Glutamatergic neuron (in vitro differentiated cells): ENCODE measurements at regions not wholly inside any gene's neighbourhood (a gene's known extent, or its start where the extent isn't known, plus 50 kb on each side); places are given as distances from the start of the nearest gene placed in this dataset.

Experiments used
- DNase-seq: peaks from one replicate; pipeline ENCODE4 v3.0.0; 2022
- H3K27ac Mint-ChIP-seq: one replicate; pipeline ENCODE4 v1.8.0; 2020; ENCODE audit warnings: mild to moderate bottlenecking, mixed read lengths, inconsistent platforms; ENCODE audit not compliant: unreplicated experiment
- H3K27me3 Mint-ChIP-seq: one replicate; pipeline ENCODE4 v1.8.0; 2020; ENCODE audit warnings: mild to moderate bottlenecking, moderate library complexity, mixed read lengths, inconsistent platforms; ENCODE audit not compliant: unreplicated experiment
- H3K36me3 Mint-ChIP-seq: one replicate; pipeline ENCODE4 v1.8.0; 2020; ENCODE audit warnings: mild to moderate bottlenecking, mixed read lengths, inconsistent platforms; ENCODE audit not compliant: unreplicated experiment
- H3K4me1 Mint-ChIP-seq: one replicate; pipeline ENCODE4 v1.8.0; 2020; ENCODE audit warnings: mild to moderate bottlenecking, low read depth, mixed read lengths, inconsistent platforms; ENCODE audit not compliant: unreplicated experiment
- H3K4me3 Mint-ChIP-seq: one replicate; pipeline ENCODE4 v1.8.0; 2020; ENCODE audit warnings: mild to moderate bottlenecking, mixed read lengths, inconsistent platforms; ENCODE audit not compliant: unreplicated experiment
- H3K9me3 Mint-ChIP-seq: one replicate; pipeline ENCODE4 v1.8.0; 2020; ENCODE audit warnings: mild to moderate bottlenecking, moderate library complexity, mixed read lengths, inconsistent platforms; ENCODE audit not compliant: unreplicated experiment
- CTCF ChIP-seq: fragments of 200-600 bp; sonication (generic); IDR thresholded peaks from one replicate; pipeline ENCODE4 v1.5.0; 2021; ENCODE audit not compliant: partially characterized antibody, unreplicated experiment

- no peak for TF ChIP-seq CTCF
- DNase-seq = no peak
- Mint-ChIP-seq H3K27me3 (no peaks in the 10 kb centered on the region), H3K4me1 (no peaks in the 10 kb centered on the region), H3K27ac (no peak overlapping the region), H3K4me3 (no peak overlapping the region), H3K9me3 (peaks cover 3% of the 10 kb centered on the region), H3K36me3 (no peaks in the 10 kb centered on the region)
These were observed 610.0 kb upstream of the CDH2 start for GRCh38 chr18:28786926-28787325.

- Mint-ChIP-seq H3K4me1 (peaks cover 13% of the 10 kb centered on the region), H3K9me3 (peaks cover 2% of the 10 kb centered on the region), H3K4me3 (no peak overlapping the region), H3K27ac (peak overlapping the region; percentile 85), H3K36me3 (no peaks in the 10 kb centered on the region), H3K27me3 (peaks cover 3% of the 10 kb centered on the region)
- DNase-seq = no peak
- no peak for TF ChIP-seq CTCF
These were observed 604.9 kb upstream of the CDH2 start for GRCh38 chr18:28781616-28782362.

GRCh38 chr18:28778706-28779105 lies 601.8 kb upstream of the CDH2 start:
- Mint-ChIP-seq H3K4me1 (peaks cover 13% of the 10 kb centered on the region), H3K9me3 (peaks cover 2% of the 10 kb centered on the region), H3K27me3 (peaks cover 3% of the 10 kb centered on the region), H3K27ac (peak overlapping the region; percentile 93), H3K4me3 (peak overlapping the region; percentile 50), H3K36me3 (no peaks in the 10 kb centered on the region)
- no peak for TF ChIP-seq CTCF
- peak; percentile 69 for DNase-seq

GRCh38 chr18:28777756-28778155 lies 600.8 kb upstream of the CDH2 start:
- TF ChIP-seq CTCF = no peak
- Mint-ChIP-seq H3K36me3 (no peaks in the 10 kb centered on the region), H3K9me3 (peaks cover 2% of the 10 kb centered on the region), H3K27ac (no peak overlapping the region), H3K4me1 (peaks cover 13% of the 10 kb centered on the region), H3K4me3 (no peak overlapping the region), H3K27me3 (peaks cover 3% of the 10 kb centered on the region)
- no peak for DNase-seq

- H3K36me3 Mint-ChIP-seq = no peaks in the 10 kb centered on the region
- no peak for TF ChIP-seq CTCF
- no peak overlapping the region for H3K4me3 Mint-ChIP-seq
- DNase-seq = no peak
- H3K4me1 Mint-ChIP-seq = no peaks in the 10 kb centered on the region
- H3K27ac Mint-ChIP-seq = no peak overlapping the region
- H3K9me3 Mint-ChIP-seq = no peaks in the 10 kb centered on the region
- H3K27me3 Mint-ChIP-seq = no peaks in the 10 kb centered on the region
These were observed 594.9 kb upstream of the CDH2 start for GRCh38 chr18:28771849-28772248.
